T-helper 17 cell (primary cell): ENCODE measurements at regions not wholly inside any gene's neighbourhood (a gene's known extent, or its start where the extent isn't known, plus 50 kb on each side); places are given as distances from the start of the nearest gene placed in this dataset.
"Not testable (repeated sequence)": the region's sequence is repeated elsewhere in the genome, so short reads cannot be mapped to it uniquely, and the experiment has no call there.

Experiments
- ATAC-seq: fragments of 150-1000 bp; cut with Tn5 transposase; 2 replicates; pipeline ENCODE4 v1.10.0; 2021; ENCODE audit warnings: mild to moderate bottlenecking, moderate library complexity
- DNase-seq, 3 donors: peaks; one replicate each; pipeline versions ENCODE4 v3.0.0 to v3.0.0-alpha.2; 2020 to 2021
- H3K9me3 ChIP-seq: one replicate; pipeline ENCODE4 v1.7.0; 2013; ENCODE audit warnings: low read length, mild to moderate bottlenecking; ENCODE audit not compliant: control insufficient read depth, poor library complexity, severe bottlenecking
- H3K27ac Mint-ChIP-seq: one replicate; pipeline ENCODE4 v1.8.0; 2022; ENCODE audit warnings: mild to moderate bottlenecking, moderate library complexity, mixed read lengths
- H3K27me3 Mint-ChIP-seq: one replicate; pipeline ENCODE4 v1.8.0; 2022; ENCODE audit warnings: mixed read lengths
- H3K36me3 Mint-ChIP-seq: one replicate; pipeline ENCODE4 v1.8.0; 2022; ENCODE audit warnings: low read depth, mixed read lengths
- H3K4me1 Mint-ChIP-seq: one replicate; pipeline ENCODE4 v1.8.0; 2022; ENCODE audit warnings: mild to moderate bottlenecking, mixed read lengths
- H3K4me3 Mint-ChIP-seq: one replicate; pipeline ENCODE4 v1.8.0; 2022; ENCODE audit warnings: mild to moderate bottlenecking, moderate library complexity, mixed read lengths

- not testable (repeated sequence) for H3K27me3 Mint-ChIP-seq, DNase-seq, H3K9me3 ChIP-seq, H3K4me1 Mint-ChIP-seq, H3K27ac Mint-ChIP-seq, H3K4me3 Mint-ChIP-seq, H3K36me3 Mint-ChIP-seq, ATAC-seq
Observed at GRCh38 chr9:41783070-41783810, 346.0 kb downstream of the CNTNAP3B start.

DNA sequence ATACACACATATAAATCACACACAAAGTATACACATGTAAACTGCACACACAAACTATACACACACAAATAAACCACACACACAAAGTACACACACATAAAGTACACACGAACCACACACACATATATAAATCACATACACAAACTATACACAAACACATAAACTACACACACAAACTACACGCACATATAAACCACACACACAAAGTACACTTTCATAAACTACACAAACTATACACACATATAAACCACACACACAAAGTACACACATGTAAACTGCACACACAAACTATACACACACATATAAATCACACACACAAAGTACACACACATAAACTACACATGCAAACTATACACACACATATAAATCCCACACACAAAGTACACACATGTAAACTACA lies 347.3 kb downstream of the CNTNAP3B start:
- not testable (repeated sequence) for H3K36me3 Mint-ChIP-seq, H3K27me3 Mint-ChIP-seq, DNase-seq, H3K4me3 Mint-ChIP-seq, H3K27ac Mint-ChIP-seq, ATAC-seq, H3K4me1 Mint-ChIP-seq, H3K9me3 ChIP-seq

GRCh38 chr9:41779897-41780406 lies 349.3 kb downstream of the CNTNAP3B start:
- H3K27ac Mint-ChIP-seq, H3K27me3 Mint-ChIP-seq, ATAC-seq, DNase-seq, H3K4me1 Mint-ChIP-seq, H3K4me3 Mint-ChIP-seq, H3K9me3 ChIP-seq, H3K36me3 Mint-ChIP-seq: not testable (repeated sequence)

DNA sequence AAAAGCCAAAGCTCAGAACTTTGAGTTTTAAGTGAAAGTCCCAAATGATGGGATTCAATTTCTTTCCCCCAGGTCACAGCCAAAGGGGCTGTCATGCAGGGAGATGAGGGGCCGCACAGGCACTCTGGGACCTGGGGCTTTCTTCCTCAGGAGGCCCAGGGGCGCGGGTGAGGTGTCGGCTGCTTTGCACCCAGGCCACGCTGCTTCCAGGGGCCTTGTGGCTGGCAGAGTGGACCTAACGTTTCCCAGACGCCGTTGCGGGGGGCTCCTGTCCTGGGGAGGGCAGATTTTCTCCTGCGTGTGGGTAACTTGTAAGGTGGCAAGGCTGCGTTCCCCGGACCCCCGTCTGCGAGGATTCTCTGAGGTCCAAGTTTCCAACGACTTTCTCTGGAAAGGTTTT lies 350.0 kb downstream of the CNTNAP3B start:
- ATAC-seq, H3K36me3 Mint-ChIP-seq, H3K4me1 Mint-ChIP-seq, H3K9me3 ChIP-seq, DNase-seq, H3K27me3 Mint-ChIP-seq, H3K4me3 Mint-ChIP-seq, H3K27ac Mint-ChIP-seq: not testable (repeated sequence)

- H3K4me3 Mint-ChIP-seq, H3K27ac Mint-ChIP-seq, DNase-seq, ATAC-seq, H3K9me3 ChIP-seq, H3K4me1 Mint-ChIP-seq, H3K36me3 Mint-ChIP-seq, H3K27me3 Mint-ChIP-seq: not testable (repeated sequence)
Observed at GRCh38 chr9:41778535-41779071, 350.6 kb downstream of the CNTNAP3B start.

- H3K27ac Mint-ChIP-seq, ATAC-seq, H3K4me3 Mint-ChIP-seq, H3K9me3 ChIP-seq, DNase-seq, H3K36me3 Mint-ChIP-seq, H3K4me1 Mint-ChIP-seq, H3K27me3 Mint-ChIP-seq: not testable (repeated sequence)
Observed at GRCh38 chr9:41777536-41777935, 351.7 kb downstream of the CNTNAP3B start.

DNA sequence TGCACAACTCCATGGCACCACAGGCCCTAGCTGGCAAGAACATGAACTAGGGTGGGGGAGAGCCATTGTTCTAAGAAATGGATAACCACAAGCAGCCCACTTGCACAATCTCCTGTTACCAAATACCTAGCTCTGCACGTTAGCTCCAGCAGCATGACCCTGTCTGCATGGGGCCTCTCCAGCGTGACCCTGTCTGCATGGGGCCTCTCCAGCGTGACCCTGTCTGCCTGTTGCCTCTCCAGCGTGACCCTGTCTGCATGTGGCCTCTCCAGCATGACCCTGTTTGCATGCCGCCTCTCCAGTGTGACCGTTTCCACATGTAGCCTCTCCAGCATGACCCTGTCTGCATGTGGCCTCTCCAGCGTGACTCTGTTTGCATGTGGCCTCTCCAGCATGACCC lies 356.7 kb downstream of the CNTNAP3B start:
- not testable (repeated sequence) for H3K27ac Mint-ChIP-seq, H3K4me3 Mint-ChIP-seq, ATAC-seq, H3K36me3 Mint-ChIP-seq, H3K27me3 Mint-ChIP-seq, DNase-seq, H3K9me3 ChIP-seq, H3K4me1 Mint-ChIP-seq

DNA sequence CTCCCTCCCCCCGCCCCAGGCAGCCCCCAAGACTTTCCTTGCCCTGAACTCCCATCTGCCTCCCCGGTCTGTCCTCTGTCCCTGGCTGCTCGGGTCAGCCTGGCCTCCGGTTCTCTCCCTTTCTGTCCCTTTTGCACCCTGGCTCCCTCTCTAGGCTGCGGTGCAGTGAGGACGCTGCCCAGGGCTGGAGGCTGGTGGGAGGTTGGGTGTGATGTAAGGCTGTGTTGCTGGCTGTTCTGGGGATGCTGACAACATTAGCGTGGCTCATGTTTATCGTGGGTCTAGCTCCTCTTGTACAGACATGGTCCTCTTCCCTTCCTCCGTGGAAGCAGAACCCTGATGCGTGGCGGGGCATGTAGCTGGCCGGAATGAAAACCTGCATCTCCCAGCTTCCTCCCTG lies 357.5 kb downstream of the CNTNAP3B start:
- not testable (repeated sequence) for ATAC-seq

GRCh38 chr9:41754822-41755221 lies 374.4 kb downstream of the CNTNAP3B start:
- not testable (repeated sequence) for H3K27me3 Mint-ChIP-seq, DNase-seq, ATAC-seq, H3K4me3 Mint-ChIP-seq, H3K27ac Mint-ChIP-seq, H3K9me3 ChIP-seq, H3K36me3 Mint-ChIP-seq, H3K4me1 Mint-ChIP-seq

More for the DNA sequence above, 357.5 kb downstream of the CNTNAP3B start:
- DNase-seq, H3K4me3 Mint-ChIP-seq, H3K36me3 Mint-ChIP-seq, H3K27me3 Mint-ChIP-seq, H3K27ac Mint-ChIP-seq, H3K4me1 Mint-ChIP-seq, H3K9me3 ChIP-seq: not testable (repeated sequence)

DNA sequence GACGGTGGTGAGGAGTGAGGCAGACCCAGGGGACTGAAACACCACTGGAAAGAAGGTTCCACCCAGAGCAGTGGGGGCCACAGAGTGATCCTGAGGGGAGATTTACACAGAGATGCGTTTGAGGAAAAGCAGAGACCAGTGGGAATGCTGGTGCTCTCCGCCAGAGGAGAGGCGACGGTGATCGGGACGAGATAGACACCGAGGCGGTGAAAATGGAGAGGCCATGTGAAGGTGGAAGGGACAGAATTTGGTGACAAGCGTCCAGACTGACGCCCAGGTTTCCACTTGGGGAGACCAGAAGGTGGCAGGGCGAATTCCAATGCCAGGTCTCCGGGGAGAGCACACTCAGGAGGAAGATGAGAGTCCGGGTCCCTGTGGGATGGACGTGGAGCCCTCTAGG lies 374.8 kb downstream of the CNTNAP3B start:
- DNase-seq, H3K9me3 ChIP-seq, H3K4me3 Mint-ChIP-seq, H3K4me1 Mint-ChIP-seq, H3K36me3 Mint-ChIP-seq, H3K27me3 Mint-ChIP-seq, H3K27ac Mint-ChIP-seq, ATAC-seq: not testable (repeated sequence)

DNA sequence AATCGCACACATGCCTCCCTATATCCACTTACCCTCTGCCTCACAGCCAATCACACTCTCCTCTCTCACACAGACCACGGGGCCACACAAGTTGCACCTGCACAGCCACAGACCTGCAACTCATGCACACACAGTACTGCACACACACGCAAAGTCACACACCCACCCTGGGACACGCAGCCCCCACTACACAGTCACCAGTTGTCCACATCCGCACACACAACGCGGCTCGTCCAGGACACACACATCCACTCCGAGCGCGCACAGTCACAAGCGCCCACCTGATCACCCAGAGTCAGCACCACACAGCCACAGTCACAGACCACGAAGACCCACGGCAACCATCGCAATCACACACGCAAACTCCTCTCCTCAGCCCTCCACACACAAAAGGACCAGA lies 387.3 kb downstream of the CNTNAP3B start:
- not testable (repeated sequence) for H3K4me1 Mint-ChIP-seq, ATAC-seq, H3K27ac Mint-ChIP-seq, H3K36me3 Mint-ChIP-seq, H3K27me3 Mint-ChIP-seq, H3K9me3 ChIP-seq, H3K4me3 Mint-ChIP-seq, DNase-seq

DNA sequence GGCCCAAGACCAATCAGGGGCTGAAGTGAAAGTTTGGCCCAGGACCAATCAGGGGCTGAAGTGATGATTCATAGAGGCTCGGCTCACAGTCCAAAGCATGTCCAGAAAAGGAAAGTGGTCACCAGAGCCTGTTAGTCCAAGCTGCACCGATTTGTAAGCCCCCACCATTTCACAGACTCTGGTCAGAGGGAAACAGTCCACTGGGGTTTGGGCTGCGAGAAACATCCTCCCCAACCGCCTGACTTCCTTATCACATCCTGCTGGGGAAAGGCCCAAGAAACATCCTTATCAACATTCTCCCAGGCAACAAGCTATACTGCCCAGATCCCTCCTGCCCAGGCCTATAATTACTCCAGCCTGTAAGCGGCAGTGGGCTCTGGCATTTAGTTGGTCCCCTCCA lies 388.1 kb downstream of the CNTNAP3B start:
- H3K4me3 Mint-ChIP-seq, H3K27ac Mint-ChIP-seq, H3K27me3 Mint-ChIP-seq, ATAC-seq, DNase-seq, H3K4me1 Mint-ChIP-seq, H3K9me3 ChIP-seq, H3K36me3 Mint-ChIP-seq: not testable (repeated sequence)

DNA sequence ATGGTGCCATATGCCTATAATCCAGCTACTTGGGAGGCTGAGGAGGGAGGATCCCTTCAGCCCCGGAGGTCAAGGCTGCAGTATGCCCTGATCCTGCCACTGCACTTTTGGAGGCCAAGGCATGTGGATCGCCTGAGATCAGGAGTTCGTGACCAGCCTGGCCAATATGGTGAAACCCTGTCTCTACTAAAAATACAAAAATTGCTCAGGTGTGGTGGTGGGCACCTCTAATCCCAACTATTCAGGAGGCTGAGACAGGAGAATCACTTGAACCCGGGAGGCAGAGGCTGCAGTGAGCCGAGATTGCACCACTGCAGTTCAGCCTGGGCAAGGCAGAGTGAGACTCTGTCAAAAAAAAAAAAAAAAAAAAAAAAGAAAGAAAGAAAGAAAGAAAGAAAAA lies 390.5 kb downstream of the CNTNAP3B start:
- DNase-seq, ATAC-seq, H3K9me3 ChIP-seq: not testable (repeated sequence)

DNA sequence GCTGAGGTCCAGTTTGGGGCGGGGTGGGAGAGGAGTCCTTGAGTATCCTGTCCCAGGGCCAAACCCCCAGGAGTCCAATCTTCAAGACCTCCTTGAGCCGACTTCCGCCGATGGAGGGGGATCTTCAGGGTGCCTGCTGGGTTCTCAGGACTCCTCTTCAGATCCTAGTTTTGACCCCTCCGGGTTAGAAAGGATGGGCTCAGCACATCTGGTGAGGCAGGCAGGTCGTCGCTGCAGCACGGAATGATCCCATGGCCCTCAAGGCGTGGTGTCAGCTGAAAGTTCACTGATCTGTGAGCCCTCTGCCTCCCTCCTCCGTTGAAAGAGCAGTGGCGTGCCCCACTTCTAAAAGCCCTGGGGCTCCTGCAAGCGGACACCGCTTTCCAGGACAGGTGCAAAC lies 430.0 kb downstream of the CNTNAP3B start:
- H3K36me3 Mint-ChIP-seq, H3K27me3 Mint-ChIP-seq: not testable (repeated sequence)

More for the DNA sequence above, 390.5 kb downstream of the CNTNAP3B start:
- H3K36me3 Mint-ChIP-seq, H3K4me3 Mint-ChIP-seq, H3K27ac Mint-ChIP-seq, H3K4me1 Mint-ChIP-seq, H3K27me3 Mint-ChIP-seq: not testable (repeated sequence)

More for the DNA sequence above, 430.0 kb downstream of the CNTNAP3B start:
- H3K4me3 Mint-ChIP-seq, H3K9me3 ChIP-seq, ATAC-seq, DNase-seq, H3K4me1 Mint-ChIP-seq, H3K27ac Mint-ChIP-seq: not testable (repeated sequence)
